IPS-15b (cell line): ENCODE measurements at regions not wholly inside any gene's neighbourhood (a gene's known extent, or its start where the extent isn't known, plus 50 kb on each side); places are given as distances from the start of the nearest gene placed in this dataset.

ENCODE experiments used
- H3K27me3 ChIP-seq: one replicate; pipeline ENCODE4 v1.6.1; 2013; ENCODE audit warnings: low read length; ENCODE audit not compliant: control insufficient read depth, insufficient read depth
- H3K36me3 ChIP-seq: one replicate; pipeline ENCODE4 v1.6.1; 2013; ENCODE audit warnings: low read length; ENCODE audit not compliant: control insufficient read depth, insufficient read depth
- H3K4me1 ChIP-seq: one replicate; pipeline ENCODE4 v1.6.1; 2013; ENCODE audit warnings: mild to moderate bottlenecking, low read length; ENCODE audit not compliant: control insufficient read depth, insufficient read depth
- H3K4me3 ChIP-seq: one replicate; pipeline ENCODE4 v1.5.1; 2013; ENCODE audit warnings: low read depth, low read length
- H3K9ac ChIP-seq: one replicate; pipeline ENCODE4 v1.6.1; 2013; ENCODE audit warnings: low read depth, mild to moderate bottlenecking, low read length
- H3K9me3 ChIP-seq: one replicate; pipeline ENCODE4 v1.6.1; 2013; ENCODE audit warnings: mild to moderate bottlenecking, low read length; ENCODE audit not compliant: control insufficient read depth, insufficient read depth

GRCh38 chr15:70180186-70180875 lies 82.6 kb upstream of the TLE3 start:
- Histone ChIP-seq H3K27me3 (no peaks in the 10 kb centered on the region), H3K4me1 (no peaks in the 10 kb centered on the region), H3K4me3 (no peak overlapping the region), H3K36me3 (no peaks in the 10 kb centered on the region), H3K9ac (no peak overlapping the region), H3K9me3 (no peaks in the 10 kb centered on the region)

GRCh38 chr15:70179309-70179892 lies 81.7 kb upstream of the TLE3 start:
- H3K9ac ChIP-seq: no peak overlapping the region
- no peaks in the 10 kb centered on the region for H3K36me3 ChIP-seq
- no peaks in the 10 kb centered on the region for H3K4me1 ChIP-seq
- no peak overlapping the region for H3K4me3 ChIP-seq
- H3K9me3 ChIP-seq: no peaks in the 10 kb centered on the region
- no peaks in the 10 kb centered on the region for H3K27me3 ChIP-seq

GRCh38 chr15:70178335-70179084 lies 80.8 kb upstream of the TLE3 start:
- H3K4me3 ChIP-seq: no peak overlapping the region

GRCh38 chr15:70172566-70173225 lies 75.0 kb upstream of the TLE3 start:
- Histone ChIP-seq H3K27me3 (no peaks in the 10 kb centered on the region), H3K4me1 (no peaks in the 10 kb centered on the region), H3K9me3 (no peaks in the 10 kb centered on the region), H3K36me3 (no peaks in the 10 kb centered on the region), H3K9ac (no peak overlapping the region), H3K4me3 (no peak overlapping the region)

More at GRCh38 chr15:70178335-70179084, 80.8 kb upstream of the TLE3 start:
- Histone ChIP-seq H3K9me3 (no peaks in the 10 kb centered on the region), H3K36me3 (no peaks in the 10 kb centered on the region), H3K9ac (no peak overlapping the region), H3K27me3 (no peaks in the 10 kb centered on the region), H3K4me1 (no peaks in the 10 kb centered on the region)

- Histone ChIP-seq H3K4me1 (no peaks in the 10 kb centered on the region), H3K27me3 (no peaks in the 10 kb centered on the region), H3K9ac (no peak overlapping the region), H3K9me3 (no peaks in the 10 kb centered on the region), H3K4me3 (no peak overlapping the region), H3K36me3 (no peaks in the 10 kb centered on the region)
Measured at GRCh38 chr15:70172124-70172523, 74.4 kb upstream of the TLE3 start.

- no peaks in the 10 kb centered on the region for H3K4me1 ChIP-seq
- no peak overlapping the region for H3K4me3 ChIP-seq
- H3K9me3 ChIP-seq: no peaks in the 10 kb centered on the region
- no peaks in the 10 kb centered on the region for H3K36me3 ChIP-seq
- H3K27me3 ChIP-seq: no peaks in the 10 kb centered on the region
- no peak overlapping the region for H3K9ac ChIP-seq
Measured at GRCh38 chr15:70171256-70171886, 73.7 kb upstream of the TLE3 start.

- Histone ChIP-seq H3K9me3 (no peaks in the 10 kb centered on the region), H3K27me3 (no peaks in the 10 kb centered on the region), H3K36me3 (no peaks in the 10 kb centered on the region), H3K4me1 (no peaks in the 10 kb centered on the region), H3K9ac (no peak overlapping the region), H3K4me3 (no peak overlapping the region)
Measured at GRCh38 chr15:70170096-70170699, 72.5 kb upstream of the TLE3 start.

GRCh38 chr15:70169147-70169546 lies 71.4 kb upstream of the TLE3 start:
- H3K4me1 ChIP-seq: no peaks in the 10 kb centered on the region
- no peaks in the 10 kb centered on the region for H3K36me3 ChIP-seq
- H3K9ac ChIP-seq: no peak overlapping the region
- H3K27me3 ChIP-seq: no peaks in the 10 kb centered on the region
- no peaks in the 10 kb centered on the region for H3K9me3 ChIP-seq
- no peak overlapping the region for H3K4me3 ChIP-seq

GRCh38 chr15:70167155-70167554 lies 69.4 kb upstream of the TLE3 start:
- Histone ChIP-seq H3K9me3 (no peaks in the 10 kb centered on the region), H3K27me3 (no peaks in the 10 kb centered on the region), H3K36me3 (no peaks in the 10 kb centered on the region), H3K4me3 (no peak overlapping the region), H3K9ac (no peak overlapping the region), H3K4me1 (no peaks in the 10 kb centered on the region)

- H3K36me3 ChIP-seq: no peaks in the 10 kb centered on the region
- no peaks in the 10 kb centered on the region for H3K27me3 ChIP-seq
- H3K9me3 ChIP-seq: no peaks in the 10 kb centered on the region
- H3K9ac ChIP-seq: no peak overlapping the region
- H3K4me1 ChIP-seq: no peaks in the 10 kb centered on the region
- no peak overlapping the region for H3K4me3 ChIP-seq
Measured at GRCh38 chr15:70166506-70167087, 68.9 kb upstream of the TLE3 start.
